Middle frontal gyrus (tissue), 1 donor: ENCODE measurements at regions not wholly inside any gene's neighbourhood (a gene's known extent, or its start where the extent isn't known, plus 50 kb on each side); places are given as distances from the start of the nearest gene placed in this dataset.
"Not testable (repeated sequence)": the region's sequence is repeated elsewhere in the genome, so short reads cannot be mapped to it uniquely, and the experiment has no call there.

Experiments
- DNase-seq: peaks from one replicate; pipeline ENCODE4 v3.0.0-alpha.2; 2015; ENCODE audit warnings: low spot score; ENCODE audit errors: extremely low spot score

GRCh38 chr2:78699696-78700095 is 325.8 kb upstream of the REG3G start:
- no peak for DNase-seq

- no peak for DNase-seq
These were observed 324.0 kb upstream of the REG3G start for GRCh38 chr2:78701546-78701945.

GRCh38 chr2:78707776-78708386 is 317.6 kb upstream of the REG3G start:
- DNase-seq = no peak

GRCh38 chr2:78710632-78711375 is 314.7 kb upstream of the REG3G start:
- DNase-seq = no peak

- DNase-seq = no peak
These were observed 310.2 kb upstream of the REG3G start for GRCh38 chr2:78715293-78715692.

- no peak for DNase-seq
These were observed 307.5 kb upstream of the REG3G start for GRCh38 chr2:78718024-78718423.

GRCh38 chr2:78718473-78718872 is 307.0 kb upstream of the REG3G start:
- DNase-seq = no peak

GRCh38 chr2:78721355-78722033 is 304.0 kb upstream of the REG3G start:
- no peak for DNase-seq

GRCh38 chr2:78734221-78734620 is 291.3 kb upstream of the REG3G start:
- no peak for DNase-seq

GRCh38 chr2:78739282-78739681 is 286.2 kb upstream of the REG3G start:
- no peak for DNase-seq

- no peak for DNase-seq
These were observed 275.9 kb upstream of the REG3G start for GRCh38 chr2:78749638-78750037.

GRCh38 chr2:78750219-78750618 is 275.3 kb upstream of the REG3G start:
- DNase-seq = no peak

GRCh38 chr2:78754930-78755329 is 270.6 kb upstream of the REG3G start:
- no peak for DNase-seq

GRCh38 chr2:78757191-78757590 is 268.3 kb upstream of the REG3G start:
- DNase-seq = no peak

- no peak for DNase-seq
These were observed 267.9 kb upstream of the REG3G start for GRCh38 chr2:78757640-78758039.

GRCh38 chr2:78758765-78759164 is 266.7 kb upstream of the REG3G start:
- DNase-seq = not testable (repeated sequence)

- no peak for DNase-seq
These were observed 259.0 kb upstream of the REG3G start for GRCh38 chr2:78766459-78766858.

GRCh38 chr2:78768016-78768415 is 257.5 kb upstream of the REG3G start:
- no peak for DNase-seq

GRCh38 chr2:78775291-78775690 is 250.2 kb upstream of the REG3G start:
- DNase-seq = no peak

- DNase-seq = no peak
These were observed 246.6 kb upstream of the REG3G start for GRCh38 chr2:78778756-78779510.

- no peak for DNase-seq
These were observed 245.7 kb upstream of the REG3G start for GRCh38 chr2:78779761-78780160.

- DNase-seq = no peak
These were observed 245.2 kb upstream of the REG3G start for GRCh38 chr2:78780256-78780655.
